SK-MEL-5 (cell line): ENCODE measurements at regions not wholly inside any gene's neighbourhood (a gene's known extent, or its start where the extent isn't known, plus 50 kb on each side); places are given as distances from the start of the nearest gene placed in this dataset.
"Not testable (repeated sequence)": the region's sequence is repeated elsewhere in the genome, so short reads cannot be mapped to it uniquely, and the experiment has no call there.

Experiments used
- DNase-seq: peaks from one replicate; pipeline ENCODE4 v3.0.0-alpha.2; 2016; ENCODE audit warnings: low read depth, low spot score
- in situ Hi-C: cut with HindIII; loops from 2 replicates; pipeline ENCODE4 v1.10.0; 2016; ENCODE audit warnings: low sequenced_read_pairs, high pct_unique_total_duplicates, low pct_unique_long_range_greater_than_20kb
- small RNA-seq, 2 experiments: library from RNA; depleted of rRNA; stranded (forward); fragments of <200 nt; gene quantifications; one replicate each; pipeline ENCODE3, GENCODE V24; 2014

DNA sequence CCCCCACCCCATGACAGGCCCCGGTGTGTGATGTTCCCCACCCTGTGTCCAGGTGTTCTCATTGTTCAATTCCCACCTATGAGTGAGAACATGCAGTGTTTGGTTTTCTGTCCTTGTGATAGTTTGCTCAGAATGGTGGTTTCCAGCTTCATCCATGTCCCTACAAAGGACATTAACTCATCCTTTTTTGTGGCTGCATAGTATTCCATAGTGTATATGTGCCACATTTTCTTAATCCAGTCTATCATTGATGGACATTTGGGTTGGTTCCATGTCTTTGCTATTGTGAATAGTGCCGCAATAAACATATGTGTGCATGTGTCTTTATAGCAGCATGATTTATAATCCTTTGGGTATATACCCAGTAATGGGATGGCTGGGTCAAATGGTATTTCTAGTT is 59.7 kb upstream of the ANKRD55 start:
- in situ Hi-C loops, DNase-seq: not testable (repeated sequence)

DNA sequence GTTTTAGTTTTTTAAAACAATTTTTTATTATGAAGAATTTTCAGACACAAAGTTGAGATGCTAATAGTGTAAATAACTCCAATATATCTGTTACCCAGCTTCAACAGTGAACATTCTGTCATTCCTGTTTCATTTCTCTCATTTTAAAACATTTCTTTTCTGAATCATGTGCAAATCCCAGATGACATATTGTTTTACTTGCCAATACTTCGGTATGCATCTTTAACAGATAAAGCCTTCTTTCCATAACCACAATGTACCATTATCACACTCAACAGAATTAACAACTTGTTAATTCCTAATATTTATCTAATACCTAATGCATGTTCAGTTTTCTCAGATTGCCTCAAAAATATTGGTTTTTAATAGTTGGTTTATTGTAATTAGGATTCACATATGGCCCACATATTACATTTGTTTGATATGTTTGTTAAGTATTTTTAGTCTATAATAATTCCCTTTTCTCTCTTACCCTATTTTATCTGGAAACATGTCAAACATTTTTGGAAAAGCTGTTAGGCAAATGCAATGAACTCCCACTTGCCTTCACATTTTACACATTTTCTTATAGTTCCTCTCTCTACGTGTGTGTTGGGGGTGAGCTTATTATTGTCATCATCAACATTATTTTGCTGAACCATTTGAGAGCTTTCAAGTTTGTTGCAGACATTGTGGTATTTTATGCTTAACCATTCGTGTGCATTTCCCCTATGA is 58.7 kb upstream of the ANKRD55 start:
- DNase-seq = no peak
- in situ Hi-C loops = no loop called here

DNA sequence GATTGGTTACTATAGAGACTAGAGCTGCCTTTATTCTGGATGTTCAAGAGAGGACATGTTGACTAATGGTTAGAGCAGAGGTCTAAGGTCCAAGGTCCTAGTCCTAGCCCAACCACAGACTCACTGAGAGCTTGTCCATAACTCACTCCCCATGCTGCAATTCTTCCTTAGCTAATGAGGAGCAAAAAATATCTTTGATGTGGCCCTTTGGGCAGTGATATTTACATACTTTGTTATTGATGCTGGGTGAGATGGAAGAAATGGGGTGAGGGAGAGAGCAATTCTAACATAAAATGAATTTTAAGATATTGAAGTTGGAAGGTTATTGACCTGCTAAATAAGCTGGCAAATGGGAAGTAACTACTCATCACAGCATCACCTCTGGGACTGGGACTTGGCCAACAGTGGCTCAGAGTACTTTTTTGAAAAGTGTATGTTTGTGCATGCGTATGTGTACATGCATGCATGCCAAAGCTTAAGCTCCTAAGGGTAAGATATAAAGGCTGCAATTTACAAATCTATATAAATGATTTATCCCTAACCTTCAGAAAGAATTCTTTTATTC is 58.0 kb upstream of the ANKRD55 start:
- in situ Hi-C loops = no loop called here
- DNase-seq = no peak

DNA sequence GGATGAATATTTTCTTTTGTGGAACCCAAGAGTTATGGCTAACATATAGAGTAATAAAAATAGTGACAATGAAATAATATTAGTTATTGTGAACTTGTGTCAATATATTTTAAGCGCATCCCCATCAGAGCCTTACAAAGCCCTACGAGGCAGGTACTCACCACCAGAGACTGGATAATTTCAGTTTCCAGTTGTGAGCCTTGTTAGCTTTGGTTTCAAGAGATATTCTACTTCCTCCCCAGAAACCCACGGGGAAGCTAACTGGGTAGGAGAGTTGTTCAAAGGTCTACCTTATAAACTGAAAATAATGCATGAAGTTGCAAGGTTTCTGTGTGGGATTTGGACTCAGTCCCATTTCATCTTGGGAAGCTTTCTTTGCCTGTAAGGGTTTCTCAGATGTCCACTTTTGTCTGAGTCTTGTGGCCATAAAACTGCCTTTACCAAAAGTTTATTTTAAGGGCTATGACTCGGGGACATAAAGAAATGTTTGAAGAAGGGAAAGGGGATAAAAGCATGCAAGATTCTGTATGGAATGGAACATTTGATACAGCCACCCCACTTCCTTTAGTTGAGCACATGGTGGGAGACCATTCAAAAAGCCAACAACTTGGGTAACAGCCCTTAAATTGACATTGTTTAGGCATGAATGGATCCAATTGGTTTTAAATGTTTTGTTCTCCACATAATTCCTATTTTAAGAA is 57.4 kb upstream of the ANKRD55 start:
- DNase-seq = no peak
- in situ Hi-C loops = no loop called here

DNA sequence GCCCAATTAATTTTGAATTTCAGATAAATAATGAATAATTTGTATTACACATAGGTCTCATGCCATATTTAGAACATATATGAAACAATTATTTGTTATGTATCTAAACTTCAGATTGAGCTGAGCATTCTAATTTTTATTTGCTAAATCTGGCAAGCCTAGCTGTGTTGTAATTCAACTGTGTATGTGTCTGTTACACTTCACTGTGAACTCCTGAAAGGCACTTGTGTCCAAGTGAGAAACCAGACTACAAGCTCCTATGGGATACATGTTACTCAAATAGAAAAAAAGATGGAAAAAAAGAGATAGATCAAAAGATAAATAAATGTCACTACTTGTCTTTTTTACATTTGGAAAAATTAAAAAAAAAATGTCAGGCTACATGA is 56.5 kb upstream of the ANKRD55 start:
- in situ Hi-C loops = no loop called here
- DNase-seq = no peak

DNA sequence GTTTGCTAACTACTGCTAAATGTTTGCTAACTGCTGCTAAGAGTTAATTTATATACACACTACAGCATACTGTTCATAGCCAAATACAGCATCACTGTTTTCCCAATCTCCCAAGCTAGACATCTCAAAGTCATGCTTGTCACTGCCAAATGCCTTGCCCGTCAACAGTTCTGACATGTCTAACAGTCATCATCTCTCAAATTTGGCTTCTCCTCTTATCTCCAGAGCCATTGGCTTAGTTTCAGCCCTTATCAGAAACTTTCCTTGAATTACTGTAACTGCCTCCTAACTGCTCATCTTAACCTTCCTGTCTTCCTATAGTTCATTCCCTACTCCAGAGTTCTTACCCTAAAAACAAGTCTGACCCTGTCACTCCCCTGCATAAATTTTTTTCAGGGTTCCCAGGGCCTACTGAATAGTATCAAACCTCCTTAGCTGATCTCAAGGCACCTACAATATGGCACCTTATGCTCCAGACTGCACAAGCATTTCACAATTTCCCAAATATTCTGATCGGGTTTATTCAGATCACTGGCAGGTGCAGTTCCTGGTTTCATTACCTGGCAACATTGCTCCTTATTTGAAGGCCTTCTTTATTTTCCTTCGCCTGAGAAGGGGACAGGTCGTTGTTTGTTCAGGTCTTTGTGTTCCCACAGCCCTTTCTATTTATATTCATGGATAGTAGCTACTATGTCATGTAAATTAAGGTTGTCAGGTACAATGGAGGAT is 55.9 kb upstream of the ANKRD55 start:
- DNase-seq = no peak

DNA sequence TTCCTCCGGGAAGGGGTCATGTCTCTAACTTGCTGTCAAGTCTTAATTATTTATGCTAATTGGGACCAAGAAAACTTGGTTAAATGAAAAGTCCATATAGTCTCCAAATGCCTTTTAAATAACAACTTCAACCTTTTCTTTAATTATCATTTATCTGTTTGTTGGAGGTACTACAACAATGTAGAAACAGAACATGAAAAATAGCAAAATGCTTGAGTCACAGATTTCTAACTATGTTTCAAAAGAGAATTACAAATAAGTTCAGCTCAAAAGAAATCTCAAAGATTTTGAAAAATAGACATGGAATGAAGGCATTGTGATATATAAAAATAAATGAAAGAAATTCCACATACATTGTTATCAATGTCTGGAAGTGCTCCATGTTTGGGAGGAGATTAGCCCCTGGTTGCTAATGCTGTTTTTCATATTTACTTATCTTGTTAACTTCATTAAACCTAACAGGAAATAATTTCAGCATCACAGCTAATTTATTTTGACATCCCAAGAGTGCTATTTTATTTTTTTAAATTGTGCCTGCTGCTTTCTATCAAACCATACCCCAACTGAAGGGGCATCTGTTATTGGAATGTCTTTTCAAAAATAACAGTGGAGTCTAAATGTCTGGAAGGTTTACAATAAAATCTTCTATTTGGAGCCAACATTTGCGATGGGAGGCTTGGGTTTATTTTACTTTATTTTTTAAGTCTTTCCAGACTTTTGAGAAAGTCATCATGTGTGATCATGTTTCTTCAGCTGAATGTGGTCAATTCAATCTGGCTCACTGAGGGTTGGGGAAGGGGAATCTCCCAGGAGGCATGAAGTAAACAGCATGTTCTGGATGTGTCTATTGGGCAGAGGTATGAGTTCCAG is 53.1 kb upstream of the ANKRD55 start:
- in situ Hi-C loops = no loop called here
- DNase-seq = no peak

More for the DNA sequence above, 55.9 kb upstream of the ANKRD55 start:
- in situ Hi-C loops = no loop called here

DNA sequence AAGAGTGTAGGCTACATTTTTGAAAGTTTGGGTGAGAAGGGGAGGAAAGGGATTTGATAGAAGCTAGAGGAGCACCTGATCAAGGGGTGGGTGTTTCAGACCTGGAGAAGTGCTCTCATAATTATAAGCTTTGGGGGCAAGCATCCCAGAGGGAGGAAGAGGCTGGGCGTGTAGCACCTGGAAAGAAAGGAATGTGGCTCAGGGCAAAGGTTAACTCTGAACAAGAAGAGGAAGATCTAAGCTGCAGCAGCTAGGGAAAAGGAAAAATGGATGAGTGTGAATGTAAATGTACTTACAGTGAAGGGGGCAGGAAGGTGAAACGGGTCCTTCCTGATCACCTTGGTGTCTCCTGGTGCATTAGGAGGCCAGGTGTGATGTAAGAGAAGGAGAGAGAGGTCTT is 49.8 kb upstream of the ANKRD55 start:
- in situ Hi-C loops = no loop called here
- no peak for DNase-seq

Small RNA genes lying in the stretch of these regions (small RNA-seq; reads per million reads assigned to genes)
- gene HMGN1P17 (0 reads per million in 2 experiments), gene RNU6ATAC2P (0 to 0.19 reads per million in 2 experiments)
